Tibial artery (tissue), 4 donors: ENCODE measurements at regions not wholly inside any gene's neighbourhood (a gene's known extent, or its start where the extent isn't known, plus 50 kb on each side); places are given as distances from the start of the nearest gene placed in this dataset.

Experiments used
- DNase-seq, 2 donors: peaks; one replicate each; pipeline ENCODE4 v3.0.0-alpha.2; 2019
- H3K27ac ChIP-seq, 2 donors: fragments of 200-600 bp; sonication (generic) in 1 of 2; 1 replicate in 1 of 2; 2 replicates in 1 of 2; pipeline ENCODE4 v1.5.1; 2018 to 2019; ENCODE audit warnings: mild to moderate bottlenecking in 1 of 2
- H3K27me3 ChIP-seq, 2 donors: fragments of 200-600 bp; sonication (generic) in 1 of 2; one replicate each; pipeline versions ENCODE4 v1.5.1 to v1.6.0; 2016 to 2019
- H3K36me3 ChIP-seq, 3 donors: fragments of 200-600 bp; sonication (generic) in 2 of 3; one replicate each; pipeline ENCODE4 v1.5.1; 2016 to 2019; ENCODE audit warnings: mild to moderate bottlenecking in 2 of 3
- H3K4me1 ChIP-seq, 4 donors: fragments of 200-600 bp; sonication (generic) in 2 of 4; 1 replicate in 3 of 4; 2 replicates in 1 of 4; pipeline ENCODE4 v1.5.1; 2016 to 2019
- H3K4me3 ChIP-seq, 2 donors: fragments of 200-600 bp; sonication (generic) in 1 of 2; 1 replicate in 1 of 2; 2 replicates in 1 of 2; pipeline ENCODE4 v1.5.1; 2018 to 2019; ENCODE audit warnings: mild to moderate bottlenecking in 2 of 2
- H3K9me3 ChIP-seq, 3 donors: fragments of 200-600 bp; sonication (generic) in 1 of 3; one replicate each; pipeline ENCODE4 v1.5.1; 2016 to 2019
- CTCF ChIP-seq, 2 experiments: fragments of 200-600 bp in 1 of 2; fragments of 450-650 bp in 1 of 2; IDR thresholded peaks; one replicate each; pipeline ENCODE4 v1.5.1; 2017 to 2019; ENCODE audit warnings: antibody characterized with exemption in 2 of 2, mild to moderate bottlenecking in 1 of 2, moderate library complexity in 1 of 2
- intact Hi-C: fragments of 100-400 bp; cut with DNase I; formaldehyde crosslinking; loops from one replicate; pipeline ENCODE4 v1.15.0; 2023; ENCODE audit warnings: low total_unique reads

- no peak for DNase-seq
- no peak overlapping the region for H3K27ac ChIP-seq
- no peaks in the 10 kb centered on the region for H3K4me1 ChIP-seq
- H3K4me3 ChIP-seq = no peak overlapping the region
- TF ChIP-seq CTCF (IDR thresholded peaks at IDR 0.05) = no peak
- no peaks in the 10 kb centered on the region for H3K27me3 ChIP-seq
- intact Hi-C loops = no loop called here
- no peaks in the 10 kb centered on the region for H3K36me3 ChIP-seq
- no peaks in the 10 kb centered on the region for H3K9me3 ChIP-seq
These were observed 641.1 kb downstream of the RAPGEF2 start for GRCh38 chr4:159743971-159744370.

GRCh38 chr4:159747983-159748382, 645.1 kb downstream of the RAPGEF2 start:
- no peak for DNase-seq
- H3K27me3 ChIP-seq = no peaks in the 10 kb centered on the region
- no peaks in the 10 kb centered on the region for H3K36me3 ChIP-seq
- H3K9me3 ChIP-seq = no peaks in the 10 kb centered on the region
- H3K27ac ChIP-seq = no peak overlapping the region
- H3K4me1 ChIP-seq = no peaks in the 10 kb centered on the region
- intact Hi-C loops = no loop called here
- no peak overlapping the region for H3K4me3 ChIP-seq
- TF ChIP-seq CTCF (IDR thresholded peaks at IDR 0.05) = no peak

- no peak for TF ChIP-seq CTCF (IDR thresholded peaks at IDR 0.05)
- Histone ChIP-seq H3K27me3 (no peaks in the 10 kb centered on the region), H3K4me3 (no peak overlapping the region), H3K27ac (no peak overlapping the region), H3K9me3 (no peaks in the 10 kb centered on the region), H3K4me1 (no peaks in the 10 kb centered on the region), H3K36me3 (no peaks in the 10 kb centered on the region)
- DNase-seq = no peak
- intact Hi-C loops = no loop called here
These were observed 646.1 kb downstream of the RAPGEF2 start for GRCh38 chr4:159748834-159749444.

- intact Hi-C loops = no loop called here
- H3K9me3 ChIP-seq = no peaks in the 10 kb centered on the region
- no peak for DNase-seq
These were observed 654.6 kb downstream of the RAPGEF2 start for GRCh38 chr4:159757499-159757898.

GRCh38 chr4:159758061-159758460, 655.2 kb downstream of the RAPGEF2 start:
- H3K4me3 ChIP-seq = no peak overlapping the region
- DNase-seq = no peak
- no peak for TF ChIP-seq CTCF (IDR thresholded peaks at IDR 0.05)
- intact Hi-C loops = no loop called here
- no peaks in the 10 kb centered on the region for H3K9me3 ChIP-seq
- no peak overlapping the region for H3K27ac ChIP-seq
- H3K4me1 ChIP-seq = no peaks in the 10 kb centered on the region
- no peaks in the 10 kb centered on the region for H3K27me3 ChIP-seq
- H3K36me3 ChIP-seq = no peaks in the 10 kb centered on the region

More at GRCh38 chr4:159757499-159757898, 654.6 kb downstream of the RAPGEF2 start:
- Histone ChIP-seq H3K27me3 (no peaks in the 10 kb centered on the region), H3K36me3 (no peaks in the 10 kb centered on the region), H3K4me1 (no peaks in the 10 kb centered on the region), H3K4me3 (no peak overlapping the region), H3K27ac (no peak overlapping the region)
- no peak for TF ChIP-seq CTCF (IDR thresholded peaks at IDR 0.05)

- intact Hi-C loops = no loop called here
These were observed 659.8 kb downstream of the RAPGEF2 start for GRCh38 chr4:159762672-159763071.

More at GRCh38 chr4:159762672-159763071, 659.8 kb downstream of the RAPGEF2 start:
- Histone ChIP-seq H3K36me3 (no peaks in the 10 kb centered on the region), H3K4me3 (no peak overlapping the region), H3K4me1 (no peaks in the 10 kb centered on the region), H3K27me3 (no peaks in the 10 kb centered on the region), H3K9me3 (no peaks in the 10 kb centered on the region), H3K27ac (no peak overlapping the region)
- TF ChIP-seq CTCF (IDR thresholded peaks at IDR 0.05) = no peak
- no peak for DNase-seq
